Keratinocyte (primary cell): ENCODE measurements at regions not wholly inside any gene's neighbourhood (a gene's known extent, or its start where the extent isn't known, plus 50 kb on each side); places are given as distances from the start of the nearest gene placed in this dataset.

ENCODE experiments used
- CTCF ChIP-seq, 3 experiments: IDR thresholded peaks in 1 of 3; conservative IDR thresholded peaks in 1 of 3; optimal IDR thresholded peaks in 1 of 3; 2 replicates in 2 of 3; 3 replicates in 1 of 3; pipeline versions ENCODE3 to v1.5.1; 2011; ENCODE audit warnings: low read length in 3 of 3, mild to moderate bottlenecking in 3 of 3, moderate library complexity in 2 of 3, control low read depth in 1 of 3, inconsistent platforms in 1 of 3; ENCODE audit not compliant: insufficient read depth in 2 of 3; ENCODE audit errors: extremely low read depth in 1 of 3
- EZH2 ChIP-seq: IDR thresholded peaks from one replicate; pipeline ENCODE4 v1.6.1; 2012; ENCODE audit warnings: inconsistent platforms, mild to moderate bottlenecking, low read length, moderate library complexity

DNA sequence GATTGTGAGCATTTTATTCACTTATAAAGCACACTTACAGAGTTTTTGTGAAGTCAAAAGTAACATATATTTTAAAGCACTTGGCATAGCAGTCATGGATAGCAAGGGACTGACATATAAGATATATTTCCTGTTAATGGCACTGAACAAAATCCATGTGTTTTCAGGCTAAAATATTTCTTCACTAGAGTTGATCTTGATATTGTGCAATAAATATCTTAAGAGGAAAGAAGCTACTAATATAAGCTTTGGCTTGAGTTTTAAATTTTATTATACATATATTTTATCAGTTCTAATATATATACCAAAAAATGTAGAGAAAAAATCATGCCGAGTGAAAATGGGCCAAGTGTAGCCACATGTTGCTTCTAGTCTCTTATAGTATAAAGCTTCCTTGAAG lies 189.7 kb upstream of the DPP10 start:
- TF ChIP-seq EZH2 (no peak), CTCF (optimal IDR thresholded peaks at IDR 0.05 in 1 of 3, IDR thresholded peaks at IDR 0.05 in 1 of 3, conservative IDR thresholded peaks at IDR 0.05 in 1 of 3; ENCODE audit: extremely low read depth in 1 of 3, insufficient read depth in 2 of 3, low read length in 3 of 3) (no peak)
